T-helper 22 cell (primary cell): ENCODE measurements at regions not wholly inside any gene's neighbourhood (a gene's known extent, or its start where the extent isn't known, plus 50 kb on each side); places are given as distances from the start of the nearest gene placed in this dataset.
"Not testable (repeated sequence)": the region's sequence is repeated elsewhere in the genome, so short reads cannot be mapped to it uniquely, and the experiment has no call there.

Experiments used
- DNase-seq: peaks from one replicate; pipeline ENCODE4 v3.0.0-alpha.2; 2020; ENCODE audit warnings: low read depth

- no peak for DNase-seq
These were observed 234.2 kb downstream of the ZNF608 start for GRCh38 chr5:124512236-124512635.

GRCh38 chr5:124511791-124512190, 234.6 kb downstream of the ZNF608 start:
- no peak for DNase-seq

GRCh38 chr5:124507688-124508087, 238.8 kb downstream of the ZNF608 start:
- DNase-seq, result no peak

GRCh38 chr5:124504081-124504916, 242.1 kb downstream of the ZNF608 start:
- no peak for DNase-seq

GRCh38 chr5:124502551-124502950, 243.9 kb downstream of the ZNF608 start:
- no peak for DNase-seq

GRCh38 chr5:124499818-124500217, 246.6 kb downstream of the ZNF608 start:
- not testable (repeated sequence) for DNase-seq

- not testable (repeated sequence) for DNase-seq
These were observed 249.5 kb downstream of the ZNF608 start for GRCh38 chr5:124496968-124497367.

GRCh38 chr5:124494540-124495116, 251.8 kb downstream of the ZNF608 start:
- DNase-seq, result no peak

GRCh38 chr5:124492444-124493224, 253.8 kb downstream of the ZNF608 start:
- no peak for DNase-seq

- DNase-seq, result not testable (repeated sequence)
These were observed 256.1 kb downstream of the ZNF608 start for GRCh38 chr5:124490315-124490714.

- no peak for DNase-seq
These were observed 265.0 kb downstream of the ZNF608 start for GRCh38 chr5:124481419-124481818.

GRCh38 chr5:124480964-124481363, 265.5 kb downstream of the ZNF608 start:
- DNase-seq, result no peak

- no peak for DNase-seq
These were observed 266.4 kb downstream of the ZNF608 start for GRCh38 chr5:124480022-124480421.

GRCh38 chr5:124478264-124478663, 268.2 kb downstream of the ZNF608 start:
- no peak for DNase-seq

- DNase-seq, result no peak
These were observed 268.9 kb downstream of the ZNF608 start for GRCh38 chr5:124477577-124477976.

GRCh38 chr5:124477062-124477461, 269.4 kb downstream of the ZNF608 start:
- no peak for DNase-seq

- DNase-seq, result no peak
These were observed 271.8 kb downstream of the ZNF608 start for GRCh38 chr5:124474528-124475215.

- no peak for DNase-seq
These were observed 277.6 kb downstream of the ZNF608 start for GRCh38 chr5:124468671-124469411.

- no peak for DNase-seq
These were observed 278.7 kb downstream of the ZNF608 start for GRCh38 chr5:124467745-124468144.

- DNase-seq, result no peak
These were observed 280.4 kb downstream of the ZNF608 start for GRCh38 chr5:124466011-124466410.

- no peak for DNase-seq
These were observed 282.6 kb downstream of the ZNF608 start for GRCh38 chr5:124463851-124464250.

- no peak for DNase-seq
These were observed 283.7 kb downstream of the ZNF608 start for GRCh38 chr5:124462751-124463150.
